Mesothelial cell of epicardium (in vitro differentiated cells): ENCODE measurements at regions not wholly inside any gene's neighbourhood (a gene's known extent, or its start where the extent isn't known, plus 50 kb on each side); places are given as distances from the start of the nearest gene placed in this dataset.
"Not testable (repeated sequence)": the region's sequence is repeated elsewhere in the genome, so short reads cannot be mapped to it uniquely, and the experiment has no call there.

Experiments used
- DNase-seq, 2 experiments: peaks; one replicate each; pipeline ENCODE4 v3.0.0; 2021; ENCODE audit warnings: low spot score in 2 of 2; ENCODE audit not compliant: unreplicated experiment in 2 of 2
- H3K27ac Mint-ChIP-seq: 2 replicates; pipeline ENCODE4 v1.8.0; 2021; ENCODE audit warnings: mixed read lengths
- H3K27me3 Mint-ChIP-seq: 2 replicates; pipeline ENCODE4 v1.8.0; 2021; ENCODE audit warnings: low read depth, mixed read lengths
- H3K36me3 Mint-ChIP-seq: 2 replicates; pipeline ENCODE4 v1.8.0; 2021; ENCODE audit warnings: mixed read lengths
- H3K4me1 Mint-ChIP-seq: 2 replicates; pipeline ENCODE4 v1.8.0; 2021; ENCODE audit warnings: mixed read lengths
- H3K4me3 Mint-ChIP-seq: 2 replicates; pipeline ENCODE4 v1.8.0; 2021; ENCODE audit warnings: mild to moderate bottlenecking, moderate library complexity, mixed read lengths
- H3K9me3 Mint-ChIP-seq: 2 replicates; pipeline ENCODE4 v1.8.0; 2021; ENCODE audit warnings: mixed read lengths
- TF ChIP-seq, protein P1 (sequence below): fragments of 200-600 bp; sonication (generic); IDR thresholded peaks from one replicate; pipeline ENCODE4 v1.5.0; 2021; ENCODE audit warnings: antibody characterized with exemption; ENCODE audit not compliant: unreplicated experiment

- Mint-ChIP-seq H3K36me3 (peaks cover 11% of the 10 kb centered on the region), H3K27me3 (no peaks in the 10 kb centered on the region), H3K4me3 (no peak overlapping the region), H3K9me3 (peaks cover 43% of the 10 kb centered on the region), H3K4me1 (no peaks in the 10 kb centered on the region), H3K27ac (no peak overlapping the region)
- no peak for DNase-seq
- TF ChIP-seq, protein P1, sequence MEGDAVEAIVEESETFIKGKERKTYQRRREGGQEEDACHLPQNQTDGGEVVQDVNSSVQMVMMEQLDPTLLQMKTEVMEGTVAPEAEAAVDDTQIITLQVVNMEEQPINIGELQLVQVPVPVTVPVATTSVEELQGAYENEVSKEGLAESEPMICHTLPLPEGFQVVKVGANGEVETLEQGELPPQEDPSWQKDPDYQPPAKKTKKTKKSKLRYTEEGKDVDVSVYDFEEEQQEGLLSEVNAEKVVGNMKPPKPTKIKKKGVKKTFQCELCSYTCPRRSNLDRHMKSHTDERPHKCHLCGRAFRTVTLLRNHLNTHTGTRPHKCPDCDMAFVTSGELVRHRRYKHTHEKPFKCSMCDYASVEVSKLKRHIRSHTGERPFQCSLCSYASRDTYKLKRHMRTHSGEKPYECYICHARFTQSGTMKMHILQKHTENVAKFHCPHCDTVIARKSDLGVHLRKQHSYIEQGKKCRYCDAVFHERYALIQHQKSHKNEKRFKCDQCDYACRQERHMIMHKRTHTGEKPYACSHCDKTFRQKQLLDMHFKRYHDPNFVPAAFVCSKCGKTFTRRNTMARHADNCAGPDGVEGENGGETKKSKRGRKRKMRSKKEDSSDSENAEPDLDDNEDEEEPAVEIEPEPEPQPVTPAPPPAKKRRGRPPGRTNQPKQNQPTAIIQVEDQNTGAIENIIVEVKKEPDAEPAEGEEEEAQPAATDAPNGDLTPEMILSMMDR: no peak
Measured at GRCh38 chr2:94602466-94602865, 268.8 kb upstream of the TEKT4 start.

GRCh38 chr2:94622113-94622618 is 249.1 kb upstream of the TEKT4 start:
- Mint-ChIP-seq H3K4me1 (no peaks in the 10 kb centered on the region), H3K4me3 (no peak overlapping the region), H3K36me3 (peaks cover 1% of the 10 kb centered on the region), H3K9me3 (peaks cover 35% of the 10 kb centered on the region), H3K27me3 (no peaks in the 10 kb centered on the region), H3K27ac (no peak overlapping the region)
- TF ChIP-seq, protein P1: no peak
- no peak for DNase-seq

DNA sequence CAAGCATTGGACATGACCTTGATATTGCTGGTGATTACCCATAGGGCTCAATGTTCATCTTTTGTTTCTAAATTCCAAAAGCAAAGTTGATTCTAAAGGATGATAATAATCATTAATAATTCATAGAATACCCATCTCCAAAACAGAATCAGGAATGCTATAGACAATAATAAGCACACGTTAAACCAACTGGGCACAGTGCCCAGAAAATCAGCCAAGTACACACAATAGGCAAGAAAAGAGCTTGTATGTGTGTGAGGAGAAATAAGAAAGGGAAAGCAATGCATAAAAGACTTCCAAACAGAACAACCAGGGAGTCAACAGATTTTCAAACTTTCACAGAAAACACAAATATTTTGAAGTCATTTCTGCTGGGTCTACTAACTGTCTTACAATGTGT is 242.3 kb upstream of the TEKT4 start:
- not testable (repeated sequence) for H3K9me3 Mint-ChIP-seq, H3K36me3 Mint-ChIP-seq, H3K4me3 Mint-ChIP-seq, H3K27ac Mint-ChIP-seq, DNase-seq, H3K4me1 Mint-ChIP-seq, H3K27me3 Mint-ChIP-seq

DNA sequence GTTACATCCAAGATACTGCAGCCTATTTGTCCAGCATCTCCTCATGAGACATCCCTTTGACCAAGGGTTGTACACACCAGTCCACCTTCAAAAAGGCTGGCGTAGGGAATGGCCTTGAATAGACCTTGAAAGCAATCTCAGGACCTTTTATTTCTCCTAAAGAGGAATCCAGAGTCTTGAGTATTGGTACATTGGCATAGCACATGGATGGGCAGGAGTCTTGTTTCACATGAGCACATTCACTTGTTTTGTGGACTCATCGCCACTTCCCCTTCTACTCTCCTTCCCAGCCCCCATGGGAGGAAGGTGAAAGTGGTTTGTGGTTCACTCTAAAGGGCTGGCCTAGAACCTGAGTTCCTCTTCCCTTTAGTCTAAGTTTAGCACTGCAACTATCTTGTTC is 229.8 kb upstream of the TEKT4 start:
- not testable (repeated sequence) for H3K36me3 Mint-ChIP-seq, H3K4me1 Mint-ChIP-seq, DNase-seq, H3K27me3 Mint-ChIP-seq, H3K4me3 Mint-ChIP-seq, H3K27ac Mint-ChIP-seq
- H3K9me3 Mint-ChIP-seq: peaks cover 30% of the 10 kb centered on the region

DNA sequence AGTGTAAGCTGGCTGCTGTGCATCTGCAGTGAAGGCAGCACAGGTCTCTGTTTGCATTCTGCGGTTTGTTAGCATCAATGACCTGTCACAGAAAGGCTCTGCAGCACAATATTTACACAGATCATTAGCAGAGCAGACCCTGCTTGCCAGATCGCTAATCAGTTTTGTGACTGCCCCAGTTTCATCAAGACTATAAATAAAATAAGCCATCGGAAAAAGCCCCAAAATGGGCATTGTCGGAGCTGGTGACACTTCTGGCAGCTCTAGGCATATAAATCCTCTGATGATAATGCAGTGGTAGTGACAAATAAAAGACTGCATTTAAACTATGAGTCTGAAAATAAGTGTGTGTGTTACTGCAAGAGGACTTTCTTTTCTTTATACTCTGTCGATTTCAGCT is 219.1 kb upstream of the TEKT4 start:
- H3K9me3 Mint-ChIP-seq: peaks cover 11% of the 10 kb centered on the region
- H3K27ac Mint-ChIP-seq, H3K4me3 Mint-ChIP-seq: not testable (repeated sequence)

DNA sequence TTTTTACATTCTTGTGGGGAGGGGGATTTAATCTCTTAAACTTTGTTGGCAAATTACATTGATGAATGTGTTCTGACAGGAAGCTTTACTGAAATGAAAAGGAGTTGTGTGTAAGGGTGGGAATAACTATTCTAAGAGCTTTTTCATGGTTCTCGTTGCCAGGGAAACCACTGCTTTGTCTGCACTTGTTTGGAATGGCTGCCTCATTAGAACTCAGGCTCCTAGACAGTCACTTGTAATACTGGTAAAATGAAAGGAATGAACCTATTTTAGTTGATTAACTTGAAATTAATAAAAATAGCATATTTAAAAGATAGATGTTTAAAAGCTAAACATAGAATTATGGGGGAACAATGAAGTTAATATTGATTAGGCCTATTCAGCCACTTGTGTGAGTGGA is 201.4 kb upstream of the TEKT4 start:
- not testable (repeated sequence) for H3K27me3 Mint-ChIP-seq, H3K36me3 Mint-ChIP-seq, H3K4me3 Mint-ChIP-seq, DNase-seq, H3K27ac Mint-ChIP-seq, H3K4me1 Mint-ChIP-seq
- peaks cover 46% of the 10 kb centered on the region for H3K9me3 Mint-ChIP-seq

More for the DNA sequence above, 219.1 kb upstream of the TEKT4 start:
- DNase-seq, H3K4me1 Mint-ChIP-seq, H3K27me3 Mint-ChIP-seq, H3K36me3 Mint-ChIP-seq: not testable (repeated sequence)

GRCh38 chr2:94694236-94694635 is 177.0 kb upstream of the TEKT4 start:
- H3K4me1 Mint-ChIP-seq, DNase-seq, H3K4me3 Mint-ChIP-seq, H3K27me3 Mint-ChIP-seq, H3K27ac Mint-ChIP-seq, H3K36me3 Mint-ChIP-seq: not testable (repeated sequence)
- peaks cover 21% of the 10 kb centered on the region for H3K9me3 Mint-ChIP-seq

DNA sequence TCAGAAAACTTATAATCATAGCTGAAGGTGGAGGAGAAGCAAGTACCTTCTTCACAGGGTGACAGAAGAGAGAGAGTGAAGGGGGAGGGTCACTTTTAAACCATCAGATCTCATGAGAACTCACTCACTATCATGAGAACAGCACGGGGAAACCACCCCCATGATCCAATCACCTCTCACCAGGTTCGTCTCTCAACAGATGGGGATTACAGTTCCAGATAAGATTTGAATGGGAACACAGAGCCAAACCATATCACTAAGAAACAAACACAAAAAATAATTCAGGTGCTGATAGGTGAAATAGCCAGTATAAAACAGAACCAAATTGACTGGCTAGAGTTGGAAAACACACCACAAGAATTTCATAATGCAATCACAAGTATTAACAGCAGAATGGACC is 162.2 kb upstream of the TEKT4 start:
- not testable (repeated sequence) for DNase-seq, H3K27ac Mint-ChIP-seq, H3K4me3 Mint-ChIP-seq, H3K27me3 Mint-ChIP-seq, H3K36me3 Mint-ChIP-seq, H3K4me1 Mint-ChIP-seq
- H3K9me3 Mint-ChIP-seq: peaks cover 53% of the 10 kb centered on the region

GRCh38 chr2:94725543-94725942 is 145.7 kb upstream of the TEKT4 start:
- TF ChIP-seq, protein P1: no peak
- H3K36me3 Mint-ChIP-seq: no peaks in the 10 kb centered on the region
- H3K27ac Mint-ChIP-seq: no peak overlapping the region
- no peaks in the 10 kb centered on the region for H3K4me1 Mint-ChIP-seq
- H3K27me3 Mint-ChIP-seq: no peaks in the 10 kb centered on the region
- no peak overlapping the region for H3K4me3 Mint-ChIP-seq
- DNase-seq: no peak
- peaks cover 38% of the 10 kb centered on the region for H3K9me3 Mint-ChIP-seq

- not testable (repeated sequence) for DNase-seq, H3K27me3 Mint-ChIP-seq, H3K4me3 Mint-ChIP-seq, H3K36me3 Mint-ChIP-seq, H3K27ac Mint-ChIP-seq, H3K4me1 Mint-ChIP-seq
- H3K9me3 Mint-ChIP-seq: peaks cover 25% of the 10 kb centered on the region
Measured at GRCh38 chr2:94735536-94735935, 135.7 kb upstream of the TEKT4 start.

DNA sequence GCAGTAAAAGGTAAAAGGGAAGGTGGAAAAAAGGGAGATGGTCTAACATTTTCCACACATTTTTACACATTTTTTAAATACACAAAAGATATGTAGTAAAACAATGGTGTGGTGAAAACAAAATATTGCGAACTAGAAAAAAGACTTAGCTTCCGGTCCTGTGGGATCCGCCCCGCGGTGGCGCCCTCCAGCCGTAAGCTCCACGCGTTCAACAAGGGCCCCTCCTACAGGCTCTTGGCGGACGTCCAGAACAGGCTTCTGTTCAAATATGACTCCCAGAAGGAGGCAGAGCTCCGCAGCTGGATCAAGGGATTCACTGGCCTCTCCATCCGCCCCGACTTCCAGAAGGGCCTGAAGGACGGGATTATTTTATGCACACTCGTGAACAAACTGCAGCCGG is 134.1 kb upstream of the TEKT4 start:
- H3K27ac Mint-ChIP-seq, H3K4me1 Mint-ChIP-seq, H3K36me3 Mint-ChIP-seq, H3K27me3 Mint-ChIP-seq, H3K4me3 Mint-ChIP-seq, DNase-seq: not testable (repeated sequence)
- peaks cover 31% of the 10 kb centered on the region for H3K9me3 Mint-ChIP-seq
